Epithelial cell of esophagus (primary cell): ENCODE measurements at regions not wholly inside any gene's neighbourhood (a gene's known extent, or its start where the extent isn't known, plus 50 kb on each side); places are given as distances from the start of the nearest gene placed in this dataset.

Experiments
- DNase-seq: peaks from one replicate; pipeline ENCODE4 v3.0.0; 2010; ENCODE audit warnings: low read depth
- H3K4me3 ChIP-seq: 2 replicates; pipeline ENCODE4 v1.5.1; 2011; ENCODE audit warnings: mild to moderate bottlenecking, low read length, control low read depth
- TF ChIP-seq, protein P1 (sequence below): IDR thresholded peaks from 2 replicates; pipeline ENCODE4 v1.5.1; 2011; ENCODE audit warnings: low read depth, mild to moderate bottlenecking, low read length, control low read depth, inconsistent platforms; ENCODE audit not compliant: insufficient read depth; ENCODE audit errors: missing control alignments

DNA sequence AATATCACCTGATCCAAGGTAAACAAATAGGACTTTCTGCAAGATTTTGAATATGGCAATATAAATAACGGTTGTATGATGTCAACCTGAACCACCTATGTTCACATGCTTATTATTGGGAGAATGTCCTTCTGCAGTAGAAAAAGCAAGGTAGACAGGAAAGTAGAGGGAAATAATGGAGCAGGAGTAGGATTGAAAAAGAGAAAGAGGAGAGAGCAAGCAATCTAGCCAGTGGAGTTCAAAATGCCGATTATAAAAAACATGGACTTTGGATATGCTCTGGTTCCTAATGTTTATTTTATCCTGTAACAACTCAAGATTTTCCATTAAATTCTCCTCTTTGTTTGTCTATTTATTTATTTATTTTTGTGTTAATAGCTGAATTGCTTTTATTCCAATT lies 878.0 kb upstream of the KCND2 start:
- TF ChIP-seq, protein P1, sequence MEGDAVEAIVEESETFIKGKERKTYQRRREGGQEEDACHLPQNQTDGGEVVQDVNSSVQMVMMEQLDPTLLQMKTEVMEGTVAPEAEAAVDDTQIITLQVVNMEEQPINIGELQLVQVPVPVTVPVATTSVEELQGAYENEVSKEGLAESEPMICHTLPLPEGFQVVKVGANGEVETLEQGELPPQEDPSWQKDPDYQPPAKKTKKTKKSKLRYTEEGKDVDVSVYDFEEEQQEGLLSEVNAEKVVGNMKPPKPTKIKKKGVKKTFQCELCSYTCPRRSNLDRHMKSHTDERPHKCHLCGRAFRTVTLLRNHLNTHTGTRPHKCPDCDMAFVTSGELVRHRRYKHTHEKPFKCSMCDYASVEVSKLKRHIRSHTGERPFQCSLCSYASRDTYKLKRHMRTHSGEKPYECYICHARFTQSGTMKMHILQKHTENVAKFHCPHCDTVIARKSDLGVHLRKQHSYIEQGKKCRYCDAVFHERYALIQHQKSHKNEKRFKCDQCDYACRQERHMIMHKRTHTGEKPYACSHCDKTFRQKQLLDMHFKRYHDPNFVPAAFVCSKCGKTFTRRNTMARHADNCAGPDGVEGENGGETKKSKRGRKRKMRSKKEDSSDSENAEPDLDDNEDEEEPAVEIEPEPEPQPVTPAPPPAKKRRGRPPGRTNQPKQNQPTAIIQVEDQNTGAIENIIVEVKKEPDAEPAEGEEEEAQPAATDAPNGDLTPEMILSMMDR = no peak
- no peak for DNase-seq

DNA sequence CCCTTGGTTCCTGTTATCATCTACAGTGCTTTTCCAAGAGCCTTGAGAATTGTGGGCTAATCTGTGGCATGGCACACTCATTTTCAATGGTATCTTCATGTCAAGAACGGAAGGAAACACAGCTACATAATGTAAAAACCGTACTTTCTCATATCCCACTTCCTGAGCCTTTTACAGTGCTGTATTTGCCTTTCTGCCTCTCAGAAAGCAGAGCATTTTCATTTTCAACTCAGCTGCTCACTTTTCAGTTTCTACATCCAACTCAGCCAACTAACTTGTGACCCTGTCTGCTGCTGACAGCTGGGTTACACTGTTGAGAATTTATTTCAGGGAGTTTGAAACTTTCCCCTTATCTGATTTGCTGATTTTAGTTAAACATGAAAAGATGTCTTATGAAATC lies 875.8 kb upstream of the KCND2 start:
- no peak for DNase-seq
- H3K4me3 ChIP-seq = no peak overlapping the region
- TF ChIP-seq, protein P1 = no peak

More for the DNA sequence above, 878.0 kb upstream of the KCND2 start:
- no peak overlapping the region for H3K4me3 ChIP-seq

DNA sequence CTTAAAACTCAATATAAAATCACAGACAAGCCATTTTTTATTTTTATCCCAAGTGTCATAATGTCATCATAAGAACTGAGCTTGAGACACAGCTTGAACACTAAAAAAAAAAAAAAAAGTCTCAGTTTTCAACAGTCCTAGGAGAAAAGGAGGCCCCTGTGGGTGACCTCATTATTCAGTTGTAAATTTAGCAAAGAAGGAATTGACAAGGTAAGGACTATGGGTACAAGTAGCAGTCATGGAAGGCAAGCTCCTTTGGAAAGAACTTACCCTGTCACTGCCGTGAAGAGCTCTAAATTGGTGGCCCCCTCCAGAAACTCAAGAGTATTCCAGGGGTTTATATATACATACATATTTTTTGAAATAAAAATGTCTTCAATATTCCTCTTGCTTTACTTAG lies 864.4 kb upstream of the KCND2 start:
- TF ChIP-seq, protein P1 = no peak
- no peak overlapping the region for H3K4me3 ChIP-seq
- no peak for DNase-seq

DNA sequence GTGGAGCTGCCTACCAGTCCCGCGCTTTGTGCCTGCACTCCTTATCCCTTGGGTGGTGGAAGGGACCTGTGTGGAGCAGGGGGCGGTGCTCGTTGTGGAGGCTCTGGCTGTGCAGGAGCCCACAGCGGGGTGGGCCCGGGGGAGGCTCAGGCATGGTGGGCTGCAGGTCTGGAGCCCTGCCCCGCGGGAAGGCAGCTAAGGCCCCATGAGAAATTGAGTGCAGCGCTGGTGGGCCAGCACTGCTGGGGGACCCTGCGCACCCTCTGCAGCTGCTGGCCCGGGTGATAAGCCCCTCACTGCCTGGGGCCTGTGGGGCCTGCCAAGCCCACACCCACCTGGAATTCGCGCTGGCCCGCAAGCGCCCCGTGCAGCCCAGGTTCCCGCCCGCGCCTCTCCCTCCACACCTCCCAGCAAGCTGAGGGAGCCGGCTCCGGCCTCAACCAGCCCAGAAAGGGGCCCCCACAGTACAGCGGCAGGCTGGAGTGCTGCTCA lies 859.6 kb upstream of the KCND2 start:
- no peak for DNase-seq
- no peak overlapping the region for H3K4me3 ChIP-seq
- TF ChIP-seq, protein P1 = no peak

DNA sequence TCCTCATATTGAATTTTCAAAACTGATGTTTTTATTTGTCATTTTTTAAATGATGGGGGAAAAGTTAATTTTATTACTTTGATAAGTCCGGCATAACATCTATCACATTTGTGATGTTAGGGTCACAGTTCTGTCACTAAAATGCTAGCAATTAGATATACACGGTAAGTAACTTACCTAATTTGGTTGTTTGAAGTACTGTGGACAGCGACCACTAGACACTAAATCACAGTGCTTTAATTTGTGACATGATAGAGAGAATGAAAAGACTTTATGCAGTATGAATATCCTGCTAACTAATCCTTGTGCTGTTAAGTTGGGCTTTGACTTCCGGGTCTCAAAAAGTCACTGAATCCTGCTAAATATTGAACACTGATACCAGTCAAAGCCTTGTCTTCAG lies 857.3 kb upstream of the KCND2 start:
- TF ChIP-seq, protein P1 = no peak
- no peak for DNase-seq
- H3K4me3 ChIP-seq = no peak overlapping the region

DNA sequence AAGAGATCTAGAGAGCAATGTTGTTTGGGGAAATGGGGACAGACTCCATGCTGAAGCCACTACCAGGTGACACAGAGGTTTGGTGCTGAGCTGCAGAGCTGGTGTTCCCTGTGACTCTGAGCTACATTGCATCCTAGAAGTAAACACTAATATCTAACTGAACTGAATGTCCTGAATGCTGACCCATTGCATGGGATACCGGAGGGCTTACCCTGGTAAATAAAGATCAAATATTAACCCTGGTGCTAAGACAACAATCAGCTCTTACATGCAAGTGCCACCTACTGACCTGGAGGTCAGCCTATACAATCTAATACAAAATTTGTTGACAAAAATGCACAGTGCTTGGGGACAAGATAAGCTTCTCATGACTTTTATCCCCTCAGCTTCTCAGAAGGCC lies 851.3 kb upstream of the KCND2 start:
- no peak overlapping the region for H3K4me3 ChIP-seq
- DNase-seq = no peak
- TF ChIP-seq, protein P1 = no peak

DNA sequence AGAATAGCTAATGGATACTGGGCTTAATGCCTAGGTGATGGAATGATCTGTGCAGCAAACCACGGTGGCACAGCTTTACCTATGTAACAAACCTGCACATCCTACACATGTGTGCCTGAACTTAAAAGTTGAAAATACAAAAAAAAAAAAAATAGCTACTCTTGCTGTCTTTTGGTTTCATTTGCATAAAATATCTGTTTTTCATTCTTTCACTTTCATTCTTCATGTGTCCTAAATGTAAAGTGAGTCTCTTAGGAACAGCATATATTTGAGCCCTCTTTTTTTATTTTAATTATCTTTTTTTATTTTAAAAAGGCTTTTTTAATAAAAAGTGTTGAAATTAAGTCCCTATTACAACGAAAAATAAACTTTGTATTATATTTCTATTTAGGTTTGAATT lies 836.1 kb upstream of the KCND2 start:
- DNase-seq = no peak
- TF ChIP-seq, protein P1 = no peak
- H3K4me3 ChIP-seq = no peak overlapping the region
